ENCODE measurements at regions not wholly inside any gene's neighbourhood (a gene's known extent, or its start where the extent isn't known, plus 50 kb on each side); places are given as distances from the start of the nearest gene placed in this dataset.

DNA sequence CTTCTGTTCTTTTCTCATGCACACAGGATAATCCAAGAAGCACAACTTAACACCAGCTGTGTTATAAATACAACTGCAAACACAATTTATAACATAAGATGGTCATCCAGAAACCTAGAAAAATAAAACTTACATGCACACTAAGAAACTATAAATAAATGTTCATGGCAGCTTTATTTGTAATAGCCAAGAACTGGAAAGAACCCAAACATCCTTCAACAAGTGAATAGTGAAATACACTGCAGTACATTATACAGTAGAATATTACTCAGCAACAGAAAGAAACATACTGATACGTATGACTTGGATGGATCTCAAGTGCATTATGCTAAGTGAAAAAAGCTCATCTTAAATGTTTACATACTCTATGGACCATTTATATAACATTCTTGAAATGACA is 132.7 kb downstream of the SPTSSA start:
- no peak for DNase-seq (ENCODE audit: extremely low read depth, low read depth)
- TF ChIP-seq, protein P1, sequence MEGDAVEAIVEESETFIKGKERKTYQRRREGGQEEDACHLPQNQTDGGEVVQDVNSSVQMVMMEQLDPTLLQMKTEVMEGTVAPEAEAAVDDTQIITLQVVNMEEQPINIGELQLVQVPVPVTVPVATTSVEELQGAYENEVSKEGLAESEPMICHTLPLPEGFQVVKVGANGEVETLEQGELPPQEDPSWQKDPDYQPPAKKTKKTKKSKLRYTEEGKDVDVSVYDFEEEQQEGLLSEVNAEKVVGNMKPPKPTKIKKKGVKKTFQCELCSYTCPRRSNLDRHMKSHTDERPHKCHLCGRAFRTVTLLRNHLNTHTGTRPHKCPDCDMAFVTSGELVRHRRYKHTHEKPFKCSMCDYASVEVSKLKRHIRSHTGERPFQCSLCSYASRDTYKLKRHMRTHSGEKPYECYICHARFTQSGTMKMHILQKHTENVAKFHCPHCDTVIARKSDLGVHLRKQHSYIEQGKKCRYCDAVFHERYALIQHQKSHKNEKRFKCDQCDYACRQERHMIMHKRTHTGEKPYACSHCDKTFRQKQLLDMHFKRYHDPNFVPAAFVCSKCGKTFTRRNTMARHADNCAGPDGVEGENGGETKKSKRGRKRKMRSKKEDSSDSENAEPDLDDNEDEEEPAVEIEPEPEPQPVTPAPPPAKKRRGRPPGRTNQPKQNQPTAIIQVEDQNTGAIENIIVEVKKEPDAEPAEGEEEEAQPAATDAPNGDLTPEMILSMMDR (IDR thresholded peaks at IDR 0.05; ENCODE audit: low read depth, low read length, missing control alignments), result no peak
- H3K4me3 ChIP-seq (replicated peaks; ENCODE audit: low read depth, low read length), result no peak overlapping the region

DNA sequence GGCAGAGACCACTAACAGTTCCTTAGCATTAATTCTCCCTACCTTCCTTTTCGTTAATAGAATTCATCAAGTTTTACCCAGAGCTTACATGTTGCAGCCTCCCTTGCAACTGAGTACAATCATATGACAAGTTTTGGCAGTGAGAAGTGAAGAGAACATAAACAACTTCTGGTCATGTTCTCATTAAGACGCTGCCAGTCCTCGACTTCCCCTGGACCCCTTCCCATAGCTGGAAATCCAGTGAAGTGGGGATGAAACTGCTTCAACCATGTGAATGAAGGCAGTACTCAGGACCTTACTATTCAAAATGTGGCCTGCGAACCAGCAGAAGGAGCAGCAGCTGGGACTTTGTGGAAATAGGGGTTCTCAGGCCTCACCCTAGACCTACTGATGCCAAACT is 133.9 kb downstream of the SPTSSA start:
- no peak for DNase-seq (ENCODE audit: extremely low read depth, low read depth)
- H3K4me3 ChIP-seq (replicated peaks; ENCODE audit: low read depth, low read length), result no peak overlapping the region
- TF ChIP-seq, protein P1 (IDR thresholded peaks at IDR 0.05; ENCODE audit: low read depth, low read length, missing control alignments), result no peak

DNA sequence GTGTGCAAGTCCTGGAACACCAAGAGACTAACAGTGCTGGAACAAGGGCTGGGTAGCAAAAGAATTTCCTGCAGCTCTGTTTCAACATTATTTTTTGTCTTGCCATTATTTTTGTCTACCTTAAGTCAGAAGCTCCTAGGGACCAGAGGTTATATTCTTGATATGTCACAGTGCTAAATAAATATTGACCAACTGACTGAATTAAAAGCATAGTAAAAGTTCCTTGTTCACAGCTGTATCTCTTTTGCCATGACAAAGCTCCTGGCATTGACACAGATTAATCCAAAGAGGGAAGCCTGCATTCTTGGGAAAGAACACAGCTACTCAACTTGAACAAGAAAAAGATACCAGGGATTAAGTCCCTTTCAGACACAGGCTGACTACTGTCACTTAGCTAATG is 136.5 kb downstream of the SPTSSA start:
- DNase-seq (ENCODE audit: extremely low read depth, low read depth), result no peak
- TF ChIP-seq, protein P1 (IDR thresholded peaks at IDR 0.05; ENCODE audit: low read depth, low read length, missing control alignments), result no peak

DNA sequence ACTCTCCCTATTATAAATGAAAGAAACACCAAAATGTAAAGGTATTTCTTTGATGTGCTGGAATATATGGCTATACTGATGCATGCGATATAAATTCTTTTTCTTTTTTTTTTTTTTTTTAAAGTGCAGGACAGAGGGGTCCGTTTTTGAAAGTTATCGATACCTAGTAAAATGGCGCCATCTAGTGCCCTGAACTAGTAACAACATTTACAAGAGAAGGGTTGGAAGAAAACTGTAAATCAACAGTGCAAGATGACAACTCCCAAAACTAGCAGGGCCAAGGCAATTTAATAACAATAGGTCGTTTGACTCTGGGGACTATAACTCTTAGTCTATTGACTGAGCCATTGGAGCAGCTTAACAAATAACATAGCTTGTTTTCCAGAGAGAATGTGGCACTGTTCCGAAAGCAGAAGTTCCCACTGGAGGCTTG is 137.7 kb downstream of the SPTSSA start:
- DNase-seq (ENCODE audit: extremely low read depth, low read depth), result no peak
- TF ChIP-seq, protein P1 (IDR thresholded peaks at IDR 0.05; ENCODE audit: low read depth, low read length, missing control alignments), result peak; percentile 60
- no peak overlapping the region for H3K4me3 ChIP-seq (replicated peaks; ENCODE audit: low read depth, low read length)

More for the DNA sequence above, 136.5 kb downstream of the SPTSSA start:
- no peak overlapping the region for H3K4me3 ChIP-seq (replicated peaks; ENCODE audit: low read depth, low read length)

DNA sequence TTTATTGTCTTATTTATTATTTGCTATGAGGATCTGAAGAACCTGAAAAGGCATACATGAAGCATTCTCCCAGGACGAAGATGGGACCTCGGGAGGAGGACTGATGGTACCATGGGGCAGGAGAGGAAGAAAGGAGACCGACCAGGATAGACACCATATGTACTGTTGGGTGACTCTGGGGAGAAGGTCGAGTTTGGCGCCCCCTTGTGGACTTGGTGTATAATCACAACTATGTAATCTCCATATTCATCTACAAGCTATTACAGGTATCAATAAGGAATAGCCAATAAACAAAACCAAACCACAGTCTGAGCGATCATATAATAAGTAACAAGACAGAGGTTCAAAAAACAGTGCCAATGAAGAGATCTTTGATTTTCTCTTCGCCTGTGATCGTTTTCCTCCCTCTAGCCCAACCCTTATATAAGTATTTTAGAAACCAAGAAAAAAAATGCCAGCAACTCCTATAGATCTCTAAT is 139.1 kb downstream of the SPTSSA start:
- DNase-seq (ENCODE audit: extremely low read depth, low read depth), result peak; percentile 32
- H3K4me3 ChIP-seq (replicated peaks; ENCODE audit: low read depth, low read length), result no peak overlapping the region
- TF ChIP-seq, protein P1 (IDR thresholded peaks at IDR 0.05; ENCODE audit: low read depth, low read length, missing control alignments), result peak; percentile 77

DNA sequence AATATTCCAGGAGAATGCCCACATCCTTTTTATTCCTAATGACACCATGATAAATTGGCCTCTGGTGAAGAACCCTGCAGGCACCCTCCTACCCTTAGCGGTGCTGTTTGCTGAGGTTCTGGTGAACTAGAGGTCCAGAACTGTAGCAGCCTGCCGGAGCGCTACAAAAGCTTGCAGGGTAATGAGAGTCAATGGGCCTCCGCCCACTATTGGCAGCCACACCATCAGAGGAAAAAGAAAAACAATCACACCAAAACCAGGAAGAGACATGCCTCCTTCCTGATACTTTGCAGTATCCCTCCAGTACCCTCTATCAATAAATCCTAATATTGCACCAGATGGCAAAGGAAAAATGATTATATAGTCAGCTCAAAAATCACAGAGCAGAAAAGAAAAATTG is 142.9 kb downstream of the SPTSSA start:
- no peak for DNase-seq (ENCODE audit: extremely low read depth, low read depth)
- no peak overlapping the region for H3K4me3 ChIP-seq (replicated peaks; ENCODE audit: low read depth, low read length)
- TF ChIP-seq, protein P1 (IDR thresholded peaks at IDR 0.05; ENCODE audit: low read depth, low read length, missing control alignments), result no peak

DNA sequence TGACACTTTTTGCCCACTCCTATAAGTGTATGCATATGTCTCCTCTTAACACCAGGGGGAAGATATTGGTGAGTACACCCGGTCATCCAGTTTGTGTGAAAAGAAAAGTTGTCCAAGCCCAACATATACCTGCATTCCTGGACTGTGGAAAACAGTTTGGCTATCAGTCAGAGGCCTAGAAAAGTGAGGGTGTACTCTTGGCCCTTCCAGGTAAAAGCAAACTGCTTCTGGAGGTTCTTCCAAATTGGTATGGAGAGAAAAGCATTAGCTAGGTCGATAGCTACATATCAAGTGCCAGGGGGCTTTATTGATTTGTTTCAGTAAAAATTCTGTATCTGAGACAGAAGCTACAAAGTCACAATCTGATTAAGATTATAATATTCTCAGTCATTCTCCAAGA is 144.0 kb downstream of the SPTSSA start:
- no peak for DNase-seq (ENCODE audit: extremely low read depth, low read depth)
- TF ChIP-seq, protein P1 (IDR thresholded peaks at IDR 0.05; ENCODE audit: low read depth, low read length, missing control alignments), result no peak

More for the DNA sequence above, 144.0 kb downstream of the SPTSSA start:
- H3K4me3 ChIP-seq (replicated peaks; ENCODE audit: low read depth, low read length), result no peak overlapping the region
